HT-29 (cell line): ENCODE measurements at regions not wholly inside any gene's neighbourhood (a gene's known extent, or its start where the extent isn't known, plus 50 kb on each side); places are given as distances from the start of the nearest gene placed in this dataset. TPM values are rescaled to one million over a fixed set of nuclear protein-coding genes. Genes with fewer than 3 reads are reported as not detected.
"Not testable (repeated sequence)": the region's sequence is repeated elsewhere in the genome, so short reads cannot be mapped to it uniquely, and the experiment has no call there.

Experiments
- DNase-seq: peaks from one replicate; pipeline ENCODE4 v3.0.0-alpha.2; 2015; ENCODE audit warnings: low spot score
- small RNA-seq: library from RNA; depleted of rRNA; stranded (forward); fragments of <200 nt; gene quantifications from one replicate; pipeline ENCODE3, GENCODE V24; 2014

DNA sequence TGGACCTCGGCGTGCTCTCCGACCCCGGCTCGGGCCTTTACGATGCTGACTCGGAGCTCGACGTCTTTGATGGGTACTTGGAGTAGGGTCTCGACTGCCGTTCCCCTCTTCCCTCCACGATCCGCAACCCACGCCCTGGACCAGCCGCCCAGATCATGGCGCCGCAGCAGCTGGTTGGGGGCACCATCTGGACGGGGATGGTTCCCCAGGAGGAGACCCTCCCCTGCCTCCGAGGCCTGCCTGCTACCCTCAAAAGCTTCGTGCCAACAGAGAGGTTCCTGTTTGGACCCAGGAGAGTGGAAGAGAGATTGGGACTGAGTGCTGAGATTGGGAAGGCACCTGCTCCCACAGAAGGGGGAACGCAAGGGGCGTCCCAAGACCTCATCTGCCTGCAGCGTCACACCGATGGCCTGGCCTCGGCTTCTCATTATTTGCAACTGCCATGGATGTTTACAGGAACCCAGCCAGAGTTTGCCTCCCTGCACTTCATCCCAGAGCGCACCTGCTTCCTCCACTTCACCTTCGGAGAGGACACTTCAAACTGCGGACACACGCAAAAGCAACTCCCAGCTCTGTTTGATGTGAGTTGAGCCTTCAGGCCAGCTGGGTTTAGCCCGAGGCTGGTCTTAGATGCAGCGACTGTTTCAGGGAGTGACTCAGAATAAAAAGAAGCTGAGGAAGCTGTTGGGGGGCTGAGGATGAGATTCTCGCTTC lies 58.9 kb downstream of the GOLGA6L7 start:
- DNase-seq, result peak; percentile 0

DNA sequence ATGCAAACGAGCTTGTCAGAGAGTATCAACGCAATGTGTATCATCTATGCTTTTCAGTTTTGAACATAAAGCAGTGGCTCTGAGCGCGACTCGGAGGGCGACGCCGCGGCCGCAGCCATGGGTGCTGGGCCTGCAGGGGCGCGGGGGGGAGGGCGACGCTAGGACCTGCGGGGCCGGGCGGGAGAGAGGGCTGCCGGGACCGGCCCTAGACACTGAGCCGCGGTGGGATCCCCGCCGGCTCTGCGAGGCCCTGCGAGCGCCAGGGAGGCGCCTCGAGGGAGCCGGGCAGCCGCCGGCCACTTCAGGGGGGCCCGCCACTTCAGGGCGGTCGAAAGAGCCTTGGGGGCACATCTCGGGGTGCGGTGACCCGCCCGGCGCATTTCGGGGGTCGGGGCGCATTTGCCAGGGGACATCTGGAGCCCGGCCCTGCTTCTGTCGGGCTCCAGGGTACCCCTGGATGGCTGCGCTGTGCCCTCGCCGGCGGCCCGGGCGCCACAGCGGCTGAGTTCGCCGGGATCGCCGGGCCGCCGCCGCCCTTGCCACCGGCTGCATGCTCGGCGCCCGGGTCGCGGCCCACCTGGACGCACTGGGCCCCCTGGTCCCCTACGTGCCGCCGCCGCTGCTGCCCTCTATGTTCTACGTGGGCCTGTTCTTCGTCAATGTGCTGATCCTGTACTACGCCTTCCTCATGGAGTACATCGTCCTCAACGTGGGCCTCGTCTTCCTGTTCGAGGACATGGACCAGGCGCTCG lies 59.6 kb downstream of the GOLGA6L7 start:
- DNase-seq, result not testable (repeated sequence)

DNA sequence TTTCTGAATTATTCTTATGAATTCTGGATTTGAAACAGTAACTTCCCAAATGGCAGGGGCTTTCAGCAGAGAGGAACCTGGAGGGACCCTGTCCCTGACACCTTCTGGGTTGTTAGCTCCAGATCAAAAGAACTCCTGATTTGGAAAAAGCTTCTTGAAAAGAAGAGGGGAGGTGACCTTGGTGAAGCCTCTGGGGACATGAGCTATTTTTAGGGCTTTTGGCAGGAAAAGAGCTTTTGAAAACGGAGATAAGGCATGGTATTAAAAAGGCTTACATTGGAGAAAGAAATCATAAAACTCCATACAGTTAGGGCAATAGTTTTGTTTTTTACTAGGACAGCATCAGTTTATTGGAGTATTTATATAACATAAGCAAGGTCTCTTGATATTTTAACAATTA lies 60.3 kb downstream of the GOLGA6L7 start:
- DNase-seq, result not testable (repeated sequence)

DNA sequence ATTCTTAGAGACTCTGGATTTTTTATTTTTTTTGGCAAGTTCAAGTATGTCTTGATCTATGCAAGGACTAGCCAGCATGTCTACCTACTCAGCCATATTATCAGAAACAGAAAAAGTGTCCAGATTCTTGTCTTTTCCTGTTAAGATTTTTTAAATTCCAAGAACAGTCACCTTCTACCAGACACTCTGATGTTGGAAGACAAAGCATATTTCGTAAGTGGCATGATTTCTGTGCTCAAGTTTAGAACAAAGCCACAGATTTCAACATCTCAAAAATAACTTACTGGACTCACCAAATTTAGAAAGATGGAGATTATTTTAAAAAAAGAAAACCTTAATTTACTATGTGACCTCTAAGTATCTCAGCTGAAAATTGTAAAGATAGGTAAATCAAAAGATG lies 61.9 kb downstream of the GOLGA6L7 start:
- no peak for DNase-seq

DNA sequence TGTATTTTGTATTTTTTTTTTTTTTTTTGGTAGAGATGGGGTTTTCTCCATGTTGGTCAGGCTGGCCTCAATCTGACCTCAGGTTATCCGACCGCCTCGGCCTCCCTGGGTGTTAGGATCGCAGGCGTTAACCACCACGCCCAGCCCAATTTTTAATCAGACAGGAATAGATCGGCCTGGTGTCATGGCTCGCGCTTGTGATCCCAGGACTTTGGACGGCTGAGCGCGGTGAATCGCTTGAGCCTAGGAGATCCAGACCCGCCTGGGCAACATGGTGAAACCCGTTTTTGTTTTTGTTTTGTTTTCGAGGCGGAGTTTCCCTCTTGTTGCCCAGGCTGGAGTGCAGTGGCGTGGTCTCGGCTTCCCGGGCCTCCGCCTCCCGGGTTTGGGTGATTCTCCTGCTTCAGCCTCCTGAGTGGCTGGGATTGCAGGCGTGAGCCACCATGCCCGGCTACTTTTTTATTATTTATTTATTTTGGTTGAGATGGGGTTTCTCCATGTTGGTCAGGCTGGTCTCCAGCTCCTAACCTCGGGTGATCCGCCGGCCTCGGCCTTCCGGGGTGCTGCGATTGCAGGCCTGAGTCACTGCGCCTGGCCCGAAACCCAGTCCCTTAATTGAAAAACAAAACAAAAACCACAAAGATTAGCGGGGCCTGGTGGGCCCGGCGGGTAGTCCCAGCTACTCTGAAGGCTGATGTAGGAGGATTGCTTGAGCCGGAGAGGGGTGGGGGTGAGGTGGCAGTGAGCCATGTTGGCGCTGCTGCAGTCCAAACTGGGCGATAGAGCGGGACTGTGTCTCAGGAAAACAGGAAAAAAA lies 63.9 kb downstream of the GOLGA6L7 start:
- not testable (repeated sequence) for DNase-seq

DNA sequence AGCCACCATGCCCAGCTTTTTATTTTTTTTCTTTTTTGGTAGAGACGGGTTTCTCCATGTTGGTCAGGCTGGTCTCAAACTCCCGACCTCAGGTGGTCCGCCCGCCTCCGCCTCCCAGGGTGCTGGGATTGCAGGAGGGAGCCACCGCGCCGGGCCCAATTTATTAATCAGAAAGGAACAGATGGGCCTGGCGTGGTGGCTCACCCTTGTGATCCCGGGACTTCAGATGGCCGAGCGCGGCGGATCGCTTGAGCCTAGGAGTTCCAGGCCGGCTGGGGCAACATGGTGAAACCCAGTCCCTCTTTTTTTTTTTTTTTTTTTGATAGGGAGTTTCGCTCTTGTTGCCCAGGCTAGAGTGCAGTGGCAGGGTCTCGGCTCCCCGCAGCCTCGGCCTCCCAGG lies 64.6 kb downstream of the GOLGA6L7 start:
- DNase-seq, result no peak

DNA sequence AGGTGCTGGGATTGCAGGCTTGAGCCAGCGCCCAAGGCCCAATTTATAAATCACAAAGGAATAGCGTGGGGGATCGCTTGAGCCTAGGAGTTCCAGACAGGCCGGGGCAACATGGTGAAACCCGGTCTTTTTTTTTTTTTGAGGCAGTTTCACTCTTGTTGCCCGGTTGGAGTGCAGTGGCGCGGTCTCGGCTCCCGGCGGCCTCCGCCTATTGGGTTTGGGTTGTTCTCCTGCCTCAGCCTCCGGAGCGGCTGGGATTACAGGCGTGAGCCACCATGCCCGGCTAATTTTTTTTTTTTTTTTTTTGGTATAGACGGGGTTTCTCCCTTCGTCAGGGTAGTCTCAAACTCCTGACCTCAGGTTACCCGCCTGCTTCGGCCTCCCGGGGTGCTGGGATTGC lies 65.0 kb downstream of the GOLGA6L7 start:
- no peak for DNase-seq

DNA sequence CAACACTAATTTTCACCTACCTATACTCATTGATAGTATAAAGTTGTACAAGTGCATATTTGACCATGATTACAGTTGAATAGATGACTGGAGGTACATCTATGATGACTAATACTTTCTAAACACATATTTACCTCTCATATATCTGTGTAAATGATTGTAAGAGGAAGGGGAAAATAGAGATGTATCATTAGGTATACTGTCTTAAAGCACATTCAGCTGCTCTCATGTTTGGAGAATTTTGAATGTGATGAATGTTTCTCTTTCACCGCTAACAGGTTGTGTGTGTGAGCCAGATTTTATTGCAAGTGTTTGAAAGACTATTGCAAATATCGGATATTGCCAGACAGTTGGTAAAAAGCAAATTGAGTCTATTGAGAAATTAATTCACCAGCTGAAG lies 66.2 kb upstream of the GOLGA8M start:
- DNase-seq, result not testable (repeated sequence)

DNA sequence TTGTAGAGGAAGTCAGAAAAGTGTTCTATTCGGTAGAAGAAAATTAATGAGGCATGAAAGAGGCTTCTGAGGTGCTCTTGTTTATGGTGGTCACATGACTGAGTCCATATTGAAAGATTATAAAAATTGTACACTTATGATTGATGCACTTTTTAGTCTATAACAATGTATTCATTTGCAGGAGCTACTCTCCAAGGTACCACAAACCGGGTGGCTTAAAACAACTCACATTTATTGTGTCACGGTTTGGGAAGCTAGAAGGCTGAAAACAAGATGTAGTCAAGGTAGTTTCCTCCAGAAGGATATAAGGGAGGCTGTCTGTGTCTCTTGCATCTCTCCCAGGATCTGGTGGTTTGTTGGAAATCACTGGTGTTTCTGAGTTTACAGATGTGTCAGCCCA lies 60.6 kb upstream of the GOLGA8M start:
- DNase-seq, result not testable (repeated sequence)

Small RNA genes lying in the stretch of these regions (small RNA-seq; reads per million reads assigned to genes)
- not detected for gene AC055876.3
